Left ventricle myocardium inferior (tissue), 1 donor: ENCODE measurements at regions not wholly inside any gene's neighbourhood (a gene's known extent, or its start where the extent isn't known, plus 50 kb on each side); places are given as distances from the start of the nearest gene placed in this dataset.

Experiments
- DNase-seq: peaks from one replicate; pipeline ENCODE4 v3.0.0-alpha.2; 2020
- H3K27ac ChIP-seq: fragments of 200-600 bp; replicated peaks from 2 replicates; pipeline ENCODE4 v1.8.0; 2021
- H3K27me3 ChIP-seq: fragments of 200-600 bp; 2 replicates; pipeline ENCODE4 v1.8.0; 2021; ENCODE audit warnings: low read depth
- H3K36me3 ChIP-seq: fragments of 200-600 bp; 2 replicates; pipeline ENCODE4 v1.8.0; 2021
- H3K4me1 ChIP-seq: fragments of 200-600 bp; 2 replicates; pipeline ENCODE4 v1.8.0; 2021
- H3K4me3 ChIP-seq: fragments of 200-600 bp; 2 replicates; pipeline ENCODE4 v1.8.0; 2021; ENCODE audit warnings: mild to moderate bottlenecking, moderate library complexity
- H3K9me3 ChIP-seq: fragments of 200-600 bp; replicated peaks from 2 replicates; pipeline ENCODE4 v1.8.0; 2021
- CTCF ChIP-seq: fragments of 200-600 bp; IDR thresholded peaks from 2 replicates; pipeline ENCODE4 v1.8.0; 2021; ENCODE audit warnings: antibody characterized with exemption, mild to moderate bottlenecking, borderline replicate concordance
- intact Hi-C: fragments of 100-400 bp; cut with micrococcal nuclease; formaldehyde crosslinking; loops from one replicate; pipeline ENCODE4 v1.11.0; 2022
- donor health status: DM: no; HTN: yes; CAD: no; lungs with severe emphysema.

- intact Hi-C loops = no loop called here
- TF ChIP-seq CTCF = no peak
- no peaks in the 10 kb centered on the region for H3K9me3 ChIP-seq
Measured at GRCh38 chr20:52905241-52905994, 66.7 kb upstream of the TSHZ2 start.

GRCh38 chr20:52904837-52905236, 67.3 kb upstream of the TSHZ2 start:
- Histone ChIP-seq H3K27me3 (peaks cover 25% of the 10 kb centered on the region), H3K4me3 (no peak overlapping the region), H3K9me3 (no peaks in the 10 kb centered on the region), H3K27ac (no peak overlapping the region), H3K4me1 (no peaks in the 10 kb centered on the region), H3K36me3 (no peaks in the 10 kb centered on the region)
- no peak for TF ChIP-seq CTCF
- DNase-seq = no peak
- intact Hi-C loops = no loop called here

More at GRCh38 chr20:52905241-52905994, 66.7 kb upstream of the TSHZ2 start:
- Histone ChIP-seq H3K4me3 (no peak overlapping the region), H3K36me3 (no peaks in the 10 kb centered on the region), H3K4me1 (no peaks in the 10 kb centered on the region), H3K27me3 (peaks cover 25% of the 10 kb centered on the region), H3K27ac (no peak overlapping the region)
- no peak for DNase-seq

GRCh38 chr20:52899041-52899608, 73.0 kb upstream of the TSHZ2 start:
- no peak for DNase-seq
- Histone ChIP-seq H3K27me3 (peaks cover 18% of the 10 kb centered on the region), H3K27ac (no peak overlapping the region), H3K9me3 (peaks cover 5% of the 10 kb centered on the region), H3K4me1 (no peaks in the 10 kb centered on the region), H3K36me3 (no peaks in the 10 kb centered on the region), H3K4me3 (no peak overlapping the region)
- no peak for TF ChIP-seq CTCF
- intact Hi-C loops = no loop called here

GRCh38 chr20:52896348-52896747, 75.8 kb upstream of the TSHZ2 start:
- no peak for TF ChIP-seq CTCF
- H3K27ac ChIP-seq = no peak overlapping the region
- no peaks in the 10 kb centered on the region for H3K36me3 ChIP-seq
- H3K4me3 ChIP-seq = no peak overlapping the region
- no peak for DNase-seq
- H3K4me1 ChIP-seq = no peaks in the 10 kb centered on the region
- peaks cover 5% of the 10 kb centered on the region for H3K9me3 ChIP-seq
- intact Hi-C loops = no loop called here
- no peaks in the 10 kb centered on the region for H3K27me3 ChIP-seq

GRCh38 chr20:52895701-52896100, 76.5 kb upstream of the TSHZ2 start:
- Histone ChIP-seq H3K9me3 (peaks cover 5% of the 10 kb centered on the region), H3K4me1 (no peaks in the 10 kb centered on the region), H3K27ac (no peak overlapping the region), H3K36me3 (no peaks in the 10 kb centered on the region), H3K4me3 (no peak overlapping the region), H3K27me3 (no peaks in the 10 kb centered on the region)
- TF ChIP-seq CTCF = no peak
- intact Hi-C loops = no loop called here
- DNase-seq = no peak
